Gastroesophageal sphincter (tissue), 2 donors: ENCODE measurements at regions not wholly inside any gene's neighbourhood (a gene's known extent, or its start where the extent isn't known, plus 50 kb on each side); places are given as distances from the start of the nearest gene placed in this dataset.

Experiments used
- EP300 ChIP-seq: sonication (generic); formaldehyde crosslinking; IDR thresholded peaks from one replicate; pipeline ENCODE4 v1.6.1; 2017; ENCODE audit warnings: antibody characterized with exemption, mild to moderate bottlenecking
- POLR2A ChIP-seq, 2 donors: fragments of 450-650 bp; IDR thresholded peaks; one replicate each; pipeline ENCODE4 v1.6.1; 2017; ENCODE audit warnings: antibody characterized with exemption in 2 of 2, mild to moderate bottlenecking in 2 of 2, moderate library complexity in 1 of 2
- POLR2AphosphoS5 ChIP-seq: sonication (generic); formaldehyde crosslinking; IDR thresholded peaks from one replicate; pipeline ENCODE4 v1.6.1; 2017; ENCODE audit warnings: antibody characterized with exemption

DNA sequence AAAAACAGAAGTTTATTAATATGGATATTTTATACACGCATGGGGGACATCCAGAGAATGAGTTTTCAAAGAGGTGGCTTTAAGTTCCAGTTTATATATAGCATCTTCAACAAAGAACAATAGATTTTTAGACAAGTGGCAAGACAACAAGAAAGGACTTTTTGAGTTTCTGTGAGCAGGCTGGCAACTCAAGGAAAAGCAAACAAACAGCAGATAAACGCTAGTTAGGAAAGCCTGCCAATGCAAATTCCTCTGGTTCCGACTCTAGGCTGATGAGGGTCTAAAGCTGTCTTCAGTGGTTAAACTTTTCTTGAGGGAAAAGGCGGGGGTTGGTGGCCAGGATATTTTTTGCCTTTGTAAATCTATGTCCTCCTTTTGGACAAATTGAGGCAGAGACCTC is 78.4 kb upstream of the EEA1 start:
- no peak for TF ChIP-seq EP300
- no peak for TF ChIP-seq POLR2AphosphoS5
- no peak for TF ChIP-seq POLR2A (IDR thresholded peaks at IDR 0.05)
